CD4-positive, alpha-beta T cell treated with Interleukin-10 for 1 hour (primary cell): ENCODE measurements at regions not wholly inside any gene's neighbourhood (a gene's known extent, or its start where the extent isn't known, plus 50 kb on each side); places are given as distances from the start of the nearest gene placed in this dataset.
"Not testable (repeated sequence)": the region's sequence is repeated elsewhere in the genome, so short reads cannot be mapped to it uniquely, and the experiment has no call there.

Experiments used
- DNase-seq: peaks from one replicate; pipeline ENCODE4 v3.0.0-alpha.2; 2020

DNA sequence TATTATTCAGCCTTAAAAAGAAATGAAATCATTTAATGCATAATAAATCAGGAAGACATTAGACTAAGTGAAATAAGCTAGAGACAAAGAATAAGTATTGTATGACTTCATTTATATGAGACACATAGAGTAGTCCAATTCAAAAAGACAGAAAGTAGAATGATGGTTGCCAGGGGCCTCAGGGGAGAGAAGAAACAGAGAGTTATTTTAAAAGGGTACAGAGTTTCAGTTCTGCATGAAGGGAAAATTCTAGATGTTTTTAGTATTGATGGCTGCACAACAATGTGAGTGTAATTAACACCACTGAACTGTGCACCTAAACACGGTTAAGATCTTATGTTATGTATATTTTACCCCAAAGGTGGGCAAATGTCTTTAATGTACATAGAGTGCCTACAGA lies 1407.9 kb upstream of the MAP3K7 start:
- no peak for DNase-seq

DNA sequence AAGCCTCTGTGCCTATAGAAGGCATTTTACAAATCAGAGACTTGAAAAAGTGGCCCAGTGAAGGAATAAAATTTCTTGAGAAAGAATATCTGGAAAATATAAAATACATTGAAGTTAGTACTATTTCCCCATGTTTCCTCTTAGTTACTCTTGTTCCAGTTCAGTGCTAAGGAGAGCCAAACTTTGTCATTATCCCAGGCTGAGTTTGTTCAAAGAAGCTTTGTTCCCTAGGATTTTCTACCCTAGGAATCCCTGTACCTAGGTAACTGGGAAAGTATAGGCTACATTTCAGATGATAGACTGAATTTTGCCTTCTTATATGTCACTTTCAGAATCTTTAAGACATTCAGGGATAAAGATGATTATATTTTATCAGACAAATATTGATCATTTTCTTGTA lies 1395.7 kb upstream of the MAP3K7 start:
- DNase-seq = no peak

DNA sequence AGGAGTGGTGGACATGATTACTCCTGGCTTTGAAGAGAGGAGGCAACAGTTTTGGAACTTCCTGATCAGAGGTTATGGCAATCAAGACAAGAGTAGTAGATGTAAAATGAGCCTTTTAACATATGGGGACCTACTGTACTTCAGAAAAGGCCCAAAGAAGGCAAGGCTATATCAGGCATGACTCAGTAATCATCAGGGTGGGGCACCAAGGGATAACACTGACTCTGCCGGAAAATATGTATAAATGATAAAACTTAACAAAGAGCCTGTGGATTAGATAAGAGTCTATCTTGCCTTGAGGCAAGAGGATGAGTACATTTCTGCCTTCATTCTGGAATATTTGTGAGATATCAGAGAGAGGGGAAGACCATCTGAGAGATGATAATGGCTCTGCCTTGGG lies 1389.9 kb upstream of the MAP3K7 start:
- no peak for DNase-seq

DNA sequence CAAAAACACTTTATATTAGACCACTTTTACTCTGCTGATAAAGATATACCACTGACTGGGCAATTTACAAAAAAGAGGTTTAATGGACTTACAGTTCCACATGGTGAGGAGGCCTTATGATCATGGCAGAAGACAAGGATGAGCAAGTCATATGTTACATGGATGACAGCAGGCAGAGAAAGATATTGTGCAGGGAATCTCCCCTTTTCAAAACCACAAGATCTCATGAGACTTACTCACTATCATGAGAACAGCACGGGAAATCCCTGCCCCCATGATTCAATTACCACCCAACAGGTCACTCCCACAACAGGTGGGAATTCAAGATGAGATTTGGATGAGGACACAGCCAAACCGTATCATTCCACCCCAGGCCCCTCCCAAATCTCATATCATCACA lies 1383.8 kb upstream of the MAP3K7 start:
- DNase-seq = no peak

DNA sequence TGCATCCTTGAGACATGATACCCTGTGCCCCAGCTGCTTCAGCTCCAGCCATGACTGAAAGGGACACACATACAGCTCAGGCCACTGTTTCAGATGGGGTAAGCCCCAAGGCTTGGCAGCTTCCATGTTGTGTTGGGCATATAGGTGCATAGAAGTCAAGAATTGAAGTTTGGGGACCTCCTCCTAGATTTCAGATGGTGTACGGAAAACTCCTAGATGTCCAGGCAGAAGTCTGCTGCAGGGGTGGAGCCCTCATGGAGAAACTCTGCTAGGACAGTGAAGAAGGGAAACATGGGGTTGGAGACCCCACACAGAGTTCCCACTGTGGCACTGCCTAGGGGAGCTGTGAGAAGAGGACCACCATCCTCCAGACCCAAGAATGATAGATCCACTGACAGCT lies 1379.0 kb upstream of the MAP3K7 start:
- no peak for DNase-seq

DNA sequence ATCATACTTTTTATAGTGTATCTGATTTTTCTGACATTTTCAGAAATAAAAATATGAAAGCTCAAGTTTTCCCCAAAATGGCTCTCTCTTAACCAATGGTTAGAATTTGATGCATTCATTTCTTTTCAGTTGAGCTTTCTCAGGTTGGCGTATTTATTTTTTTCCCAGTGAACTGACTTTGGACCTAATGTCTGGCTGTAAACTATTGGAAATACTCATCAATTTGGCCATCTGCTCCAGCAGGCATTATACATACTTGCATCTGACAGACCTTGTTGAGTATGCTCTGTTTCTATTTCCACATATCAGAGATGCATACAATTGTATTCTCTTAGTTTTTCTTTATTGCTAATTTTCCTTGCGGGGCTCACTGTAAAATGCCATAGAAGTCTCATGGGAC lies 1374.8 kb upstream of the MAP3K7 start:
- no peak for DNase-seq

DNA sequence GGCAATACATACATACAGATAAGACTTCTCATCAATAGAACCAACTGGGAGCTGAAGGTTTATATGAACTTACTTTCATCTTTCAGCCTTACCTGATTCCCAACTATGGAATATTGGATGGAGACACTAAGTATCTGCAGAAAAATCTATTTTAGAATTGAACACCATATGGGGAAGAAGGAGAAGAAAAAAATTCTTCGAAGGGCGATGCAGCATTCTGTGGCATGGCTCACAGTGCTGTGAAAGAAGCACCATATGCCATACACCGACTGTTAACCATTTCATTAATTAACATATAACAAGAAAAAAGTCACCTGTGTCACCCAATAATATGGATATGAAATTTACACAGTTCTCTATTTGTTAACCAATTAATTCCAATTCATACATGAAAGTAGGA lies 1374.4 kb upstream of the MAP3K7 start:
- DNase-seq = no peak

DNA sequence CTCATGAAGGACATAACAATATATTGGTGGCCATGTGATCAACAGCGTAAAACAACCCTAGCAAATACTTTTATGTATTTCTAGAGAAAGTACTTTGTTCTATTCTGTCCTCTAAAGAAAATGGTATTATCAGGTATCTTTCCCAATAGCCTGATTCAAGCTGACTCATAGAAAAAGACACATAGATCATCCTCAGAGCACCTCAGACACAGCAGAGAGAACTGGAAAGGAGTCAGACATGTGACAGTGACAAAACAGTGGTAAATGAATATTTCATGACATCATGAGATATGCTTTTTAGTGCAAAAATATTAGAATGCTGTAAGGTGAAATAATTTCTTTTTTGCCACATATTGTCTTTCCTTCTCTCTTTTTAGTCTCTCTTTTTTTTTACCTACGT lies 1355.0 kb upstream of the MAP3K7 start:
- no peak for DNase-seq

DNA sequence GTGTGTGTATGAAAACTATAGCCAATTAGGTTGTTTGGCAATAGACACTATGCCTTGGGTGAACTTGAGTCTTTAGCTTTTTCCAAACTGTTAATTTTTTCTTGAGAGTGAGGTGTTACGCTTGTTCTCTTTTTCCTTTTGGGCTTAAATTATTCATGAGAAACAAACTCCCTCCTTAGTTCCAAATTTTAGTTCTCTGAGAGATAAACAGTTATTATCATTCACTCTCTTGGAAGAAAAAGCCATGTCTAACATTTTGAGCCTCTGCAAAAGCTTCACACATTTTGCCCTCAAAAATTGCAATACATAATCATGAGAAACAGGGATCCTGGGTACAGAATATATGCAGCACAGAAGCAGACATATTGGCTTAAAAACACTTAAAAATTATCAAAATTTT lies 1353.9 kb upstream of the MAP3K7 start:
- DNase-seq = no peak

DNA sequence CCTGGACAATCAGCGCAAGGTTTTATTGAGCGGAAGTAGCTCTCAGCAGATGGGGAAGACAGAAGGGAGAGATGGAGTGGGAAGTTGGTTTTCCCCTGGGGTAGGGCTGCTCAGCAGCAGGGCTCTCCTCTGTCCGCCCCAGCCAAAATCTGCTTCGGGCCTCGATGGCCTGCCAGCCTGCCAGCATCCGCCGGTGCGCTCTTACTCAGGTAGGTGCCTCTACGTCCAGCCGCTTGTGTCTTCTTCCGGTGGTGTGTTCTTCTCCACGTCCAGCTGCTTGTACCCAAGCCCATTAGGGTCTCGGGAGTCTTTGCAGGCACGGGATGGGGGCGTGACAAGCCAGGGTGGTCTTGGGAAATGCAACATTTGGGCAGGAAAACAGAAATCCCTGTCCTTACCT lies 1340.0 kb upstream of the MAP3K7 start:
- no peak for DNase-seq

DNA sequence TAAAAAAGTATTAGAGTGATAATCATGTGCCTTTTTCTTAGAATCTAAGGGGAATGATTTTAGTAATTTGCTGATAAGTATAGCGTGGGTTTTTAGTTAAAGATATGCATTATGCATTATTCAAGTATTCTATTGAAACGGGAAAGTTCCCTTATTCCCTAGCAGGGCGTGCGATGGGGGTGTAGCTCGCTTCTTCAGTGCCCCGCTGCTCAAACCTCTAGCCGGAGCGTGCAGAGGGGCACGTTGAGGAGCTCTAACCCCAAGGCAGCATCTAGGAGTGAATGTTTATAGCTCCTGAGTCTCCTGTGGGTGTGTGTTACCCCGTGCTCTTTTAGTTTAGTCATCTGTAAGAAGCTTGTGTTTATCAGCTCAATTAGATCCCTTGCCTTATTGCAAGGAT lies 1339.5 kb upstream of the MAP3K7 start:
- no peak for DNase-seq

DNA sequence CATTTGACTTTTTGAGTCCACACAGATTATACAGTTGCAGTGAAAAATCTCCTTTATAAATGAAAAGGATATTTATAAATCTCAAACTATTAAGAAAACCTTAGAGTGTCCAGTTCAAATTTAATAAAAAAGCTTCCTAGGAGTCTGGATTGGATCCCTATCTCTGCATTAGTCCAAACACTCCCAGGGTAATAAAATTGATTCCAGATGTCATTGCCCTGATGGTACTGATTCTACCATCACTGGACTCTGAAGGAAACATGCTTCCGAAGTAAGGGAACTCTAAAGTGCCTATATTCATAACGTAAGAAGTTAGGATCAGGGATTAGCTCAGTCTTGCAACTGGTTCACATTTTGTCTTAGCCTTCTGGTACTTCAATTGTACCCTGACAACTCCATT lies 1325.1 kb upstream of the MAP3K7 start:
- no peak for DNase-seq

DNA sequence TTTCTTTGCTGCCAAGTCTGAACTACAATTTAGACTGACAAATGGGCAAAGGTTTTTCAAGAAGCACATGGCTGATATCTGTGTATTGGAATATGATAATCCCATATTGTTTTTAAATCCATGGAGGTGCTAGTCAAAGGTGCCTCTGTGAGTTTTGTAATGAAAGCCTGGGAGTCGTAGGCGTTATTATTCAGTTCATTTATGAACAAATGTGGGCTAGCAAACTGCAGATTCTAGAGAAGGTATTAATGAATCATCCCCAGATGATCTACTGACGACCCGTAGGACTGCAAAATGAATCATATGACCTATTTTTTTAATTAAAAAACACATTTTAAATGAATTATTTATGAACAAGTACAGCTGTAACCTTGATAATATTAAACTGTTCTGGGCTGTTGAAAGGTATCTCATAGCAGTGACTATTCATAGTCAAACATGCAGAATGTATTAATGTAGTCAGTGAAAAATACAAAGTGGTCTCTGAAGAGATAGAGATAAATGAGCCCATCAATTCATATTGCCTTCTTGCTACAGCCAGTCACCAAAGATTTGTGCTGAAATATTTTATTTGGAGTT lies 1317.8 kb upstream of the MAP3K7 start:
- DNase-seq = no peak

DNA sequence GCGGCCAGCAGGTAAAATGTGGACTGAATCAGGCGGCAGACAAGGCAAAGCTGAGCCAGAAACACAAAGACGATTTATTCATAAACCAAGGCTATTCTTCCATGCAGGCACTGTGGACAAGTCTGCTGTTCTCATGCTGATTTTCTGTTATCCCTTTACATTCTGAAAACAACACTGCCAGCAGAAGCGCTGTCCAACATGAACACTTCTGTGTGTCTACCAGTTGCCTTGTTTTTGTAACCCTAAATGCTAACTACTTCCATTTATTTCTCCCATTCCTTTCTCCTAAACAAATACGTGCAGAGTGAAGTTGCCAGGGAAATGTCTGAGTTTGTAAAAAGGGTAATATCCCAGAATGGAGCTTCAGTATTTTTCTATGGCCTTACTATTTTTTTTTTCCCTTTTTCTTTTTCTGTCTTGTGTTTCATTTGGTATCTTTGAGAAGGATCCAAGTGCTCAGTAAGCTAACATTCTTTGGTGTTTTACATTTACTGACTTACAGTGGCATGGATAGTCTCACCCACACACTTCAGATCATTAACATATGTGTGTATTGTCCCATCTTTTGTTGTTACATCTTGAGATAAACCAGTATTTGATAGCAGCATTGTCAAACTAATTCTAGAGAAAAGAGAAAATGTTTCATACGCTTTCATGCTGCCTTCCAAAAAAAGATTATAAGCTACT lies 1308.9 kb upstream of the MAP3K7 start:
- no peak for DNase-seq

DNA sequence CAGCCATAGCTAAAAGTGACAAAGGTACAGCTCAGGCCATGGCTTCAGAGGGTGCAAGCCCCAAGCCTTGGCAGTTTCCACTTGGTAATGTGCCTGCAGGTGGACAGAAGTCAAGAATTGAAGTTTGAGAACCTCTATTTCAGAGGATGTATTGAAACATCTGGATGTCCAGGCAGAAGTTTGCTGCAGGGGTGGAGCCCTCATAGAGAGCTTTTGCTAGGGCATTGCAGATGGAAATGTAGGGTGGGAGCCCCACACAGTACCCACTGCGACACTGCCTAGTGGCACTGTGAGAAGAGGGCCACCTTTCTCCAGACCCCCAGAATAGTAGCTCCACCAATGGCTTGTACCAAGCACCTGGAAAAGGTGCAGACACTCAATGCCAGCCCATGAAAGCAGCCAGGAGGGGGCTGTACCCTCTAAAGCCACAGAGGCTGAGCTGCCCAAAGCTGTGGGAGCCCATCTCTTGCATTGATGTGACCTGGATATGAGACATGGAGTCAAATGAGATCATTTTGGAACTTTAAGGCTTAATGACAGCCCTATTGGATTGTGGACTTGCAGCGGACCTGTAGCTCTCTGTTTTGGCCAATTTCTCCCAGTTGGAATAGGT lies 1299.4 kb upstream of the MAP3K7 start:
- DNase-seq = no peak

DNA sequence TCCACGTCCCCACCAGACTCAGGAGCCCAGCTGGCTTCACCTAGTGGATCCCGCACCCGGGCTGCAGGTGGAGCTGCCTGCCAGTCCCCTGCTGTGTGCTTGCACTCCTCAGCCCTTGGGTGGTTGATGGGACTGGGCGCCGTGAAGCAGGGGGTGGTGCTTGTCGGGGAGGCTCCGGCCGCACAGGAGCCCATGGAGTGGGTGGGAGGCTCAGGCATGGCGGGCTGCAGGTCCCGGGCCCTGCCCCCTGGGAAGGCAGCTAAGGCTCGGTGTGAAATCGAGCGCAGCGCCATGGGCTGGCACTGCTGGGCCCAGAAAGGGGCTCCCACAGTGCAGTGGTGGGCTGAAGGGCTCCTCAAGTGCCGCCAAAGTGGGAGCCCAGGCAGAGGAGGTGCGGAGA lies 1294.9 kb upstream of the MAP3K7 start:
- DNase-seq = not testable (repeated sequence)

DNA sequence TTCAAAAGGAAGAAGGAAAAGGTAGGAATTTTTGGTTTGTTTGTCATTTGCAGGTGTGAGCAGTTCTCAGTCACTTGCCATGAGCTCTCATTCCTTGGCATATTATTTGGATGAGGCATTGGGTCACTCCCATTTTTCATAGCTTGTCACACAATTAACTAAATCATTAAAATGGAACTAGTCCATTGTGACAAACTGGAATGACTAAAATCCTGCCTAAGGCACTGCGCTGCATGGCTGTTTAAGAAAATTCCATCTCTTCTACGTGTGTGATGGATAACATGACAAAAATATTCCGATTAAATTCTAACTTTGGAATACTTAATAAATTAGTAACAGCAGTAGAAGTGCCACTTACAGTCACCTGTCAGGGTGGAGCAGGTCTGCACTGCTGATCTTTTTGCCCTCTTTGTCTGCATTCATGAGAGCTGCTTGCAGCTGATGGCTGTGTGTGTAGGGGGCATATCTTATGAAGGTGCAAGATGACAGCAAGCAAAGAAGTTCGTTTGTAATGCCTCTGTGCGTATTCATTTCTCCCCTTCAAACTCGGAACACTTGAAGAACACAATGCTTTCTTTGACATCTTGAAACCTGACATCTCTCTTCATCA lies 1292.6 kb upstream of the MAP3K7 start:
- DNase-seq = no peak

DNA sequence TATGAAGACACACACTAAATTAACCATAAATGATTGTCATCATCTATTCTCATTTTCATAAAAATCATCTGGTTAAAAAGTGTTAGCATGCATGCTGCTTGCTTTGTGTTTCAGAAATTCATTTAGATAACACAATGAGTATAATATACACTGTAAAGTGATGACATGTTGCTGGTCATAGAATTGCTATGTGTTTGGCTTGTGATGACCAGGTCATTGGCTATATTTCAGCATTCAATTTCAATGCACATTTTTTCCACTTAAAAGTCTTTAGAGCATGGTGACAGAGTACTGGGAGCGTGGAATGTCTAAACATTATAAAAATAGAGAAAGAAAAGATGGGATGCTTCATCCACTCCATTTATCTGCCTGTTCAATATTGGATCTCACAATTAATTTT lies 1291.1 kb upstream of the MAP3K7 start:
- no peak for DNase-seq

DNA sequence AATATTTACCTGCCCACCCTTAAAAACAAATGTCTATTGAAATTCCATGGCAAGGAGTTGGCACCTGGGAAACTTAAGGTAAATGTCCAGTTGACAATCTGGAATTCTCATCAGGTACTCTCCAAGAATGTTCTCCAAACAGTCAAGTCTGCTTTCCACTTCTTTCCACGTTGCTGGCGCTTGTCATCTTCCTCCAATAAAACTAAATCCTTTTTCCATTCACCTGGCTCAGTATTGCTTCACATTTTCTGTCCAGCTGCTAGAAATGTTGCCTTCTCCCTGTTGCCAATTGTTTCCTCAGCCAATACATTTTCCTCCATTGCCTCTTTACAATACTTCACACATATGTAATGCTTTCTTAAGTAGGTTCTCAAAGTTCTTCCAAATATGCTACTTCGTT lies 1288.1 kb upstream of the MAP3K7 start:
- no peak for DNase-seq

DNA sequence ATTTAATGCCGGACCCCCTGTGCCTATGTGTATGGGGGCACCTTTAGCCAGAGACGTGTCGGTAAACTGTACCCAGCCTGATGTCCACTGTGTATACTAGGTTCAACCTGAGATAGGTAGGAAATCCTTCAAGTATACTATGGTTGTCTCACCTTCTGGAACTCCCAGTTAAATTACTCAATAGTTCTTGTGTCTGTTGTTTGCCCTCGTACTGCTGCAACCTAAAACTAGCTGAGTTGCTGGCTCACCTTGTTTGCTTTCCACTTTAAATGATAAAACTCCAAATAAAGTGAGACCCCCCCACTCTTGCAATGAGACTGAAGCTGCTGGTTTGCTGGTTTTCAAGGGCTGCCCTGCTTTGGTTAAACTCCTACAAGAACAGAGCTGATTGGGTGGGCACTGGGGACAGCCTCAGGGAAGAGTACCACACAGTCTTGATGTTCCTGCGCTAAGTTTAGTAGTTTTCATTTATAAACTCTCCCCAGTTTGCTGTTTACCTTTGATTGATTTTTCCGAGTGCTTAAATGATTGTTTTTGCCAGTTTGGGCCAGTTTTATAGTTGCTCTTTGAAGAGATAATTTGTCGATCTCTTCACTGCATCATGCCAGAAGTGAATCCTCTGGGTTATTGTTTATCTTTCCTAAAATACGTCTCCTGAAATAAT lies 1281.8 kb upstream of the MAP3K7 start:
- DNase-seq = no peak

DNA sequence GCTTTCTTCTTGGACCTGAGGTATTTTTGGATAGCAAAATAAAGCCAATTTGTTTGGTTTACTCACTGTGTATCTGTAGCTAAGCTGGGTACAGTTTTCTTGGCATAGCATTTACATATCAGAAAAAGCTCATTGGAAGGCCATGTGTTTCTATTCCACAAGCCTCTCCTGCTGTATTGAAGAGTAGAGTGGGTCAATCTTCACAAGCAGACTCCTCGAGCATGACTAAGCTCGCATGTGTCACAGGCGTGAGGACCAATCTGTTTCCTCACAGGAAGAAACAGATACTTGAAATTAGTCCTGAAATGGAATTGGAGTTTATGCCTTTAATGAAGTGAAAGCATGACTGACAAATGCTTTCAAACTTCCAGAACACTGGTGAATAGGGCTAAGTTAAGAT lies 1279.0 kb upstream of the MAP3K7 start:
- no peak for DNase-seq

DNA sequence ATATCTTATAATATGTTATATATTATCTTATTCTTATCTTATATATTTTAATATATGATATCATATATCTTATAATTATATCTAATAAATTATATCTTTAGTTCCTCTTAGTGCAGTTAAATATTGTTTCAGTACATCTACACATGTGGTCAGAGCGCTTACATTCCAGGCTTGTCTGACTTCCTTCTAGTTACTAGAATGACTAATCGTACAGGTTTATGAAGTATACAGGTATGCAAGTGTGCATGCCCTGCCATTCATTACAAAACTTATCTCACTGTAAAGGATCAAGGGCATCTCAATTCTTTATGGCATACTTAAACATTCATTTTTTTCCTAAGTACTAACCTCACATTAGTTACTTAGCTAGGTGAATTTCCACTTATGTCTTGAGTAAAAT lies 1278.0 kb upstream of the MAP3K7 start:
- no peak for DNase-seq

DNA sequence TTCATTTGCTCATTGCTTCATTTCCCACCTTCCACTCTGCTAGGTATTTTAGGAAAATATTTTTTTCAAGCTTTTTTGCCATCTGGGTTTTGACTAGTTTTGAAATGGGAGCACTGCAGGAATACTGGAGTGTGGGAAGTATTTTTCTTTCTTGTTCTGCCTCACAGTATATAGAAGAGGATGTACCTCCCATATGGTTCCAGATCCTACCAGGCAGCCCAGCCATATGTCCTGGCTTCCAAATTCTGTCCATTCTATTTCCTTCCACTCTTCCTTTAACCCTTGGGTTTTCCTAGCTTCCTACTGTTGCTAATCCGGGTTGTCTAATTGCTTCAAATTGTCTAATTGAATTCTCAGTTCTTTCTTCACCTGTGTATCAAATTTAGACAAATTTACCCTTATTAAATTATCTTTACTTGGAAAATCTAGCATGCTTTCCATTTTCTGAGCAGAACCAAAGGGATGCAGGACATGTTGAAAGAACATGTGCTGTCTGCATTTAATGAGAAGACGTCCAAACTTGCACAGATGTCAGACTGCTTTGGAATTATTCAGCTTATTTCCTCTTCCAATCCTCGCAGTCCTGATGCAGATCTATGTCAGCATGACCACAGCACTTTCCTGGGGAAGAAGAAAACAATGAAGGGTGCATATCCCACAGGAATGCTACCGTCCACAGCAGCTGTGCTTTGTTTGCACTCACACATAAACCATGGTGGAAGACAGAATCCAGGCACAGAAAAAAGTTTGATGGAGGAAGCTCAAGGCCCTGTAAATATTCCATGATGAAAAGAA lies 1273.9 kb upstream of the MAP3K7 start:
- no peak for DNase-seq
